NCI-H69 (cell line): ENCODE measurements at regions not wholly inside any gene's neighbourhood (a gene's known extent, or its start where the extent isn't known, plus 50 kb on each side); places are given as distances from the start of the nearest gene placed in this dataset.

Source experiments
- DNase-seq: peaks from one replicate; lab custom pipeline; 2025; lab: John Stamatoyannopoulos, UW

GRCh38 chr12:127533353-127533752, 733.6 kb upstream of the TMEM132C start:
- DNase-seq, result no peak

GRCh38 chr12:127536833-127537428, 730.0 kb upstream of the TMEM132C start:
- no peak for DNase-seq

GRCh38 chr12:127538316-127538715, 728.7 kb upstream of the TMEM132C start:
- no peak for DNase-seq

- no peak for DNase-seq
These were observed 727.6 kb upstream of the TMEM132C start for GRCh38 chr12:127539226-127539858.

- DNase-seq, result peak; percentile 15
These were observed 724.6 kb upstream of the TMEM132C start for GRCh38 chr12:127542391-127542790.

- peak; percentile 37 for DNase-seq
These were observed 724.0 kb upstream of the TMEM132C start for GRCh38 chr12:127542931-127543330.

GRCh38 chr12:127546721-127547505, 720.1 kb upstream of the TMEM132C start:
- DNase-seq, result peak; percentile 8

GRCh38 chr12:127548123-127548553, 718.8 kb upstream of the TMEM132C start:
- peak; percentile 96 for DNase-seq

DNA sequence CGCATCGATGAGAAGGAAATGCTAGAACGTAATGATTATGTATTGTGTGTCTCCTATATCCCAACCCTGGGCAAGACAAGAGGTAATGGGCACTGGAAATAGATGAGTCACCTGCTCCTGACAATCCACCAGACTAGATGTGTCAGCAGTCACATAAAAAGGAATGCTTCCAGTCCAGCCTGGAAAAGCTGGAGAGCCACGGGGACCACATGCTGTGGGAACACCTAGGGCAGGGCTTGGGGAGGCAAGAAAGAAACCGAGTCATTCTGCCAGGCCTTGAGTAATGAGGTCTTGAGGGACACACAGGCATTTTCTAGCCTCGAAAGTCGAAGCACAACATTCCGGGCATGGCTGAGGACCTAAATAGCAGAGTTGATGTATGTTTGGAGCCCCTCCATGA, 716.7 kb upstream of the TMEM132C start:
- DNase-seq, result no peak

- DNase-seq, result no peak
These were observed 714.1 kb upstream of the TMEM132C start for GRCh38 chr12:127552838-127553237.

DNA sequence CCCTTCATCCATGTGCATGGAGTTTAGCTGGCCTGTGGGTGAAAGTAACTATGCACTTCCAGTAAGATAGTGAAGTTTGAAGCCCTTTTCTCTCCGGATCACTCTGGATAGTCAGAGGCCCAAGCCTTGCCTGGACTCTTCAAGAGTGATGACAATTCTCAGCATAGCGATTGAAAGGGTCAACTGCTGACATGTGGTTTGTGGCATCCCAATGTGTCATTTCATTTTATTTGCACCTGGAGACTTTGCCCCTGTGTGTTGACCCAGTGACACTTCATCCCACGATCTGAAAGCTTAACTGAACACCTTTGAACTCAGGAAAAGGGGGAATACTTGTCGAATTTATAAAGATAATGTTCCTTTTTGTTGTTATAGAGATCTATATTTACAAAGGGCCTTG, 711.9 kb upstream of the TMEM132C start:
- no peak for DNase-seq

DNA sequence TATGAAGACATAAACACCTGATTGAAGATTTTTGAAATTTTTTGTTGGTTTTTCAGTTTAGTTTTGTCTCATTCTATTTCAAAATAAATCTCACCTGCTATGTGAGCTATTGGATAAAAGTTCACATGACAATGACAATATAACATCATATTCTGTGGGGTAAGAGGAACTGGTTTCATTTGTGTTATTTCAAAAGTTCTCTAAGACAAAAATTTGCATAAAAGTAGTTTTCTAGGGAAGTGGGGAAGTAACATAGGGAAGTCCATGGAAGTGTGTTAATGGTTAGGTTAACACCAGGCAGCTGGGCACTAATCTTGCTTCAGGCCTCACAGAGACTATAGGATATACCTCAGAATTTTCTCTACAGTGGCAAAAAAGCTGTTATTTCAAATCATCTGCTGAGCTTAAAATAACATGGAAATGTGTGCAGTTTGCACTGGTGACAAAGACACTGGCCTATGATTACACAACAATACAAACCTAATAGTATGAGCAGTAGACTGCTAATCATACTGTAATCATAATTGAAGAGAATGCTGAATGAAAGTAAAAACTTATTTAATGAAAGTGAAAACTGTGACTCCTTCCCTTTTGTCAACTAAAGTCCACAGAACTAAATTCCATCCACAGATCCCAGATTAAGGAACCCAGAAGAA, 710.6 kb upstream of the TMEM132C start:
- no peak for DNase-seq

- no peak for DNase-seq
These were observed 708.6 kb upstream of the TMEM132C start for GRCh38 chr12:127558361-127558760.

GRCh38 chr12:127559349-127560040, 707.5 kb upstream of the TMEM132C start:
- peak; percentile 95 for DNase-seq

DNA sequence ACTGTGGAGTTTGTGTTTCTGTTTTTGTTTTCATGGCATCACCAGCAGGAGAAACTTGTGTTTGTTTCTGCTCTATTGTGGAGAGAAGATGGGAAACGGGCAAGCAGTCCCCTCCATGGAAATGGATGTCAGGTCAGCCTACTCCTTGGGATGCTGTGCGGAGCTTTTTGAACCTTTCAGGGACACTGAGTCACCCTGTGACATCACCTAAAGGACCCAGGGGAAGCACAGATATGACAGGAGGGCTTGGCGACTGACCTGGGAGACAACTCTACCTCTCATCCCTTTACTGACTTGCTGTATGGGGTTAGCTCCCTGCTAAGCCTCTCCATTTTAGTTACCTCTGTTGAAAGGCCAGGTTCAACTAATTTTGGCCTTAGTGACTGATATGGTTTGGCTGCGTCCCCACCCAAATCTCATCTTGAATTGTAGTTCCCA, 706.9 kb upstream of the TMEM132C start:
- no peak for DNase-seq

GRCh38 chr12:127562816-127563215, 704.2 kb upstream of the TMEM132C start:
- DNase-seq, result no peak

DNA sequence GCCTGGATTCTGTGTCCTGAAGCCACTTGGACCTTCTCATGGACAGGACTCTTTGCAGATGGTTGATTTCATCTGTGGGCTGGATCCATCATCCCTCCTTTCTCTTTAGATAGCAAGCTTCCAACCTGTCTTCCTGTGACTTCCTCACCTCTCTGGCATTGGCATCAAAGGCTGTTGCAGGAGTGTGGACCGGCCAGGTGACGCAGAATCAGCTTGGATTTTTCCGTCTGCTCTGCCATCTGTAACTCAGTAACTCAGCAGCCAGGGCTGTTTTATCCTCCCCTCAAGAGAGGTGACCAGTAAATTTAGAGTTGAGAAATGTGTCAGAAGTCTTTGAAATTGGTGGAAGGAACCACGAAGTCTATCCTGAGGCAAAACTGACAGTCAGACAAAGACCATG, 701.7 kb upstream of the TMEM132C start:
- DNase-seq, result no peak

DNA sequence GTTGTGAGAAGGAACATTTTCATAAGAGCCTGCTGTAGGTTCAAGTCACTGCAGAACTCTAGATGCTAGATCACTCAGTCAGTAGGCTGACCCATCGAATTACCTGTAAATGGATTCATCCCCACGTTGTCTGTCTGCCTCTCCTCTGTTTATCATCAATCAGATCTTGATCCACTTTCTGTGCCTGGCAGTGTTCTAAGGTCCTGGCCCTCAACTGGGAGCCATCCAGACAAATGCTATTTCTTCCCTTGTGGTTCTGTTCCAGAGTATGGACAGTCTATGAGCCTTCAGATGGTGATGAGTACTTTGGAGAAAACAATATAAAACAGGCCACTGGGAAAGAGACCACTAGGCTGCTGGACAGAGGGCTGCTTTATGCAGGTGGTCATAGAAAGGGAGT, 699.4 kb upstream of the TMEM132C start:
- no peak for DNase-seq

GRCh38 chr12:127570387-127570786, 696.6 kb upstream of the TMEM132C start:
- no peak for DNase-seq

- DNase-seq, result no peak
These were observed 696.1 kb upstream of the TMEM132C start for GRCh38 chr12:127570793-127571360.

DNA sequence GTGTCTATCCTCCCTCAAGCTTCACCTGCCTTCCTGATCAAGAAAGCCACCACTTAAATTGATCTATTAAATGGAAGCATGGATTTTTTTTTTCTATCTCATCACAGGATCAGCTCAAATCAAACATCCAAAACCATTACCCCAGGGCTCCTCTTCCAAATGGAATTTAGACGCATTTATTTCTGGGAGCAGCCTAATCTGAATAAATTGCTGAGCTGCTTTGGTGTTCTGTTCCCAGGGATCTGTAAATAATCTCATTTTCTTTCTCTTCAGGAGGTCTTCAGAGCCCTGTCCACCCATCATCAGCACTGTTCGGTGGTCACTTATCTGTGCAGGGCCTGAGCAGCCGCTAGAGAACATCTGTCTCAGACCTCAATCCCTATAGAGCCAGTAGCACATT, 695.4 kb upstream of the TMEM132C start:
- DNase-seq, result peak; percentile 40

- DNase-seq, result no peak
These were observed 687.5 kb upstream of the TMEM132C start for GRCh38 chr12:127579446-127579845.
